ENCODE measurements at regions not wholly inside any gene's neighbourhood (a gene's known extent, or its start where the extent isn't known, plus 50 kb on each side); places are given as distances from the start of the nearest gene placed in this dataset.

- FAIRE-seq, result no peak
- Histone ChIP-seq H3K27me3 (ENCODE audit: control insufficient read depth in 1 of 2, insufficient read depth in 2 of 2, low read length in 2 of 2) (peaks cover 4 to 11% of the 10 kb centered on the region in 2 experiments; a peak in 1 of 5 replicates), H3K4me1 (ENCODE audit: insufficient read depth, low read length) (peaks cover 66% of the 10 kb centered on the region)
- TF ChIP-seq PAWR (CRISPR knock-in tag; IDR thresholded peaks at IDR 0.05; ENCODE audit: borderline replicate concordance) (no peak), ZZZ3 (CRISPR knock-in tag; IDR thresholded peaks at IDR 0.05; ENCODE audit: borderline replicate concordance) (no peak), CSRNP1 (CRISPR knock-in tag; IDR thresholded peaks at IDR 0.05) (no peak), ZNF546 (CRISPR knock-in tag; conservative IDR thresholded peaks at IDR 0.05) (no peak), MIXL1 (CRISPR knock-in tag; IDR thresholded peaks at IDR 0.05) (0 out of 2 replicates have a peak, but pooled peaks have one; percentile 19), ZNF883 (CRISPR knock-in tag; IDR thresholded peaks at IDR 0.05; ENCODE audit: not compliant biosample characterization) (no peak), TFAP4 (IDR thresholded peaks at IDR 0.05; ENCODE audit: borderline replicate concordance, low read depth) (no peak), ISX (CRISPR knock-in tag; conservative IDR thresholded peaks at IDR 0.05) (no peak), ZIK1 (CRISPR knock-in tag; IDR thresholded peaks at IDR 0.05; ENCODE audit: borderline replicate concordance, low read depth) (no peak), BHLHE40 (IDR thresholded peaks at IDR 0.05; ENCODE audit: low read length) (no peak), ZNF138 (CRISPR knock-in tag; IDR thresholded peaks at IDR 0.05; ENCODE audit: low read depth) (no peak), HDAC1 (CRISPR knock-in tag; IDR thresholded peaks at IDR 0.05) (no peak), PAXIP1 (CRISPR knock-in tag; conservative IDR thresholded peaks at IDR 0.05) (peak; percentile 42; the same call in 1 of the 2 replicates), ZSCAN22 (CRISPR knock-in tag; IDR thresholded peaks at IDR 0.05) (no peak), ZNF746 (CRISPR knock-in tag; IDR thresholded peaks at IDR 0.05) (no peak), MTERF4 (CRISPR knock-in tag; IDR thresholded peaks at IDR 0.05) (no peak), POLR2A (IDR thresholded peaks at IDR 0.05; ENCODE audit: insufficient read depth in 1 of 2, low read depth in 2 of 2, low read length in 2 of 2) (no peak), ZBTB7B (CRISPR knock-in tag; IDR thresholded peaks at IDR 0.05) (no peak), RARA (CRISPR knock-in tag; IDR thresholded peaks at IDR 0.05) (peak; percentile 56)
These were observed 104.3 kb upstream of the SYT13 start for GRCh38 chr11:45390407-45390806.

More at GRCh38 chr11:45390407-45390806, 104.3 kb upstream of the SYT13 start:
- H3K9ac ChIP-seq (ENCODE audit: insufficient read depth, low read depth, low read length), result no peak overlapping the region
- CTCF ChIA-PET (ENCODE audit: low intra/inter-chr PET ratio, low total read pairs), result no interaction called here
- no peak overlapping the region for H3K4me3 ChIP-seq (replicated peaks in 1 of 3; ENCODE audit: insufficient read depth in 1 of 3, low read depth in 2 of 3, low read length in 3 of 3)
- H3K9me3 ChIP-seq (ENCODE audit: low read length), result no peaks in the 10 kb centered on the region
- H3K79me2 ChIP-seq (ENCODE audit: insufficient read depth, low read length), result no peaks in the 10 kb centered on the region
- BruUV-seq (replicated peaks), result no TSS peak
- in situ Hi-C loops (cut with HindIII; ENCODE audit: extremely low pct_ligation_motif_present, low pct_unique_long_range_greater_than_20kb), result no loop called here
- no peaks in the 10 kb centered on the region for H3K36me3 ChIP-seq (replicated peaks in 1 of 2; ENCODE audit: control insufficient read depth in 1 of 2, insufficient read depth in 2 of 2, low read length in 2 of 2)
- intact Hi-C loops (cut with micrococcal nuclease; ENCODE audit: unreplicated experiment), result no loop called here
- H3K27ac ChIP-seq (ENCODE audit: extremely low read length, insufficient read depth, low read length), result no peak overlapping the region
- POLR2A ChIA-PET, result no interaction called here
- no peaks in the 10 kb centered on the region for H4K20me1 ChIP-seq (ENCODE audit: insufficient read depth, low read length)
- no peak overlapping the region for H2AFZ ChIP-seq (ENCODE audit: low read length)
- 3% methylated on average over 5 of the region's 5 CpGs for WGBS (ENCODE audit: low lambda C conversion rate)
- ATAC-seq (peak; percentile 77), DNase-seq (ENCODE audit: low spot score) (peak; percentile 49)
- peak overlapping the region; percentile 67 for H3K4me2 ChIP-seq (ENCODE audit: low read depth, low read length)
